ENCODE measurements at regions not wholly inside any gene's neighbourhood (a gene's known extent, or its start where the extent isn't known, plus 50 kb on each side); places are given as distances from the start of the nearest gene placed in this dataset.
A peak's percentile ranks its signal among the peaks of the same experiment; 100 is the strongest.

DNA sequence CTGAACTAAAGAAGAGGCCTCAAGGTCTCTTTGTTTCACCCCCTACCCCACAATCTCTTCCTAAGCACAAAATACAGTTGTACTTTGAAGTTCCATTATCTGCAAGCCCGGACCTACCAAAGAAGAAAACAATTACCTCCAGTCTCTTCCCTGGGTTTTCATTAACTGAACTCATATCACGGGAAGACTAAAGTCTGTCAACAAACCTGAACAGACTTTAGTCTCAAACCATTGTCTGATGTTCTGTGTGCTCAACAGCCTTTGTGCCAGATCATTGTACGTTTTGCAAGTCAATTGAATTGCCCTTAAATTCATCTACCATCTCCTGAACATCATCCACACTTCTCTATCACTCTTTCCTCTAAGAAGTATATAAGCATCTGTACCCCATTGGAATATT, 1021.9 kb upstream of the CDH2 start:
- no peak for TF ChIP-seq POLR2A (IDR thresholded peaks at IDR 0.05)
- no peaks in the 10 kb centered on the region for H3K36me3 ChIP-seq
- peaks cover 0 to 4% (median 0%) of the 10 kb centered on the region in 12 donors for H3K9me3 ChIP-seq
- H3K27ac ChIP-seq: no peak overlapping the region
- DNase-seq: no peak
- no peak for ATAC-seq
- intact Hi-C loops (cut with DNase I): no loop called here
- 65 to 78% (median 71%) methylated on average over 3 of the region's 3 CpGs for WGBS, 4 donors
- no peaks in the 10 kb centered on the region for H3K4me1 ChIP-seq
- no peak overlapping the region for H3K4me3 ChIP-seq
- no peaks in the 10 kb centered on the region for H3K27me3 ChIP-seq

DNA sequence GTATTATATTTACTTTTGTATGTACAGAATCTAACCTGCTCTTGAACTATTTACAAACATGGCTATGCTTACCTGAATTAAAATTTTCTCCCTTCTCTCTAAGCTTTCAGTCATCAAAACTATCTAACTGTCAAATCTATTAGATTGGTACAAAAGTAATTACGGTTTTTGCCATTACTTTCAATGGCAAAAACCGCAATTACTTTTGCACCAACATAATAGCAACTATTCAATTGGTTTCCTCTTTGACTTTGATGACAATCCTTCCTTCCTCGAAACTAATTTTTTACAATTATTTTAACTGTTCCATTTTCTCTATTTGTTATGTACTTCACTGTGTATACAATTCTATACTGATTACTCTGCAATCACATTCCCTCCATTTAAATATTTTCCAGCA, 1019.4 kb upstream of the CDH2 start:
- Histone ChIP-seq H3K36me3 (no peaks in the 10 kb centered on the region), H3K9me3 (peaks cover 0 to 4% (median 0%) of the 10 kb centered on the region in 12 donors), H3K27me3 (no peaks in the 10 kb centered on the region), H3K4me3 (no peak overlapping the region), H3K4me1 (no peaks in the 10 kb centered on the region), H3K27ac (no peak overlapping the region)
- DNase-seq (no peak), ATAC-seq (no peak)
- TF ChIP-seq POLR2A (IDR thresholded peaks at IDR 0.05): no peak
- TF ChIP-seq, protein P1, sequence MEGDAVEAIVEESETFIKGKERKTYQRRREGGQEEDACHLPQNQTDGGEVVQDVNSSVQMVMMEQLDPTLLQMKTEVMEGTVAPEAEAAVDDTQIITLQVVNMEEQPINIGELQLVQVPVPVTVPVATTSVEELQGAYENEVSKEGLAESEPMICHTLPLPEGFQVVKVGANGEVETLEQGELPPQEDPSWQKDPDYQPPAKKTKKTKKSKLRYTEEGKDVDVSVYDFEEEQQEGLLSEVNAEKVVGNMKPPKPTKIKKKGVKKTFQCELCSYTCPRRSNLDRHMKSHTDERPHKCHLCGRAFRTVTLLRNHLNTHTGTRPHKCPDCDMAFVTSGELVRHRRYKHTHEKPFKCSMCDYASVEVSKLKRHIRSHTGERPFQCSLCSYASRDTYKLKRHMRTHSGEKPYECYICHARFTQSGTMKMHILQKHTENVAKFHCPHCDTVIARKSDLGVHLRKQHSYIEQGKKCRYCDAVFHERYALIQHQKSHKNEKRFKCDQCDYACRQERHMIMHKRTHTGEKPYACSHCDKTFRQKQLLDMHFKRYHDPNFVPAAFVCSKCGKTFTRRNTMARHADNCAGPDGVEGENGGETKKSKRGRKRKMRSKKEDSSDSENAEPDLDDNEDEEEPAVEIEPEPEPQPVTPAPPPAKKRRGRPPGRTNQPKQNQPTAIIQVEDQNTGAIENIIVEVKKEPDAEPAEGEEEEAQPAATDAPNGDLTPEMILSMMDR (IDR thresholded peaks at IDR 0.05): no peak
- WGBS, 4 donors: 89 to 94% (median 91%) methylated on average over 3 of the region's 3 CpGs
- intact Hi-C loops (cut with DNase I): no loop called here

- Histone ChIP-seq H3K27me3 (no peaks in the 10 kb centered on the region), H3K4me1 (no peaks in the 10 kb centered on the region), H3K9me3 (no peaks in the 10 kb centered on the region), H3K27ac (no peak overlapping the region), H3K36me3 (no peaks in the 10 kb centered on the region), H3K4me3 (no peak overlapping the region)
- 74 to 78% (median 76%) methylated on average over 3 of the region's 3 CpGs for WGBS, 4 donors
- DNase-seq (no peak), ATAC-seq (no peak)
- TF ChIP-seq, protein P1 (IDR thresholded peaks at IDR 0.05): peak in 2 of 12 donors; percentile 7 to 11
- TF ChIP-seq POLR2A (IDR thresholded peaks at IDR 0.05): no peak
- intact Hi-C loops (cut with DNase I): no loop called here
Measured at GRCh38 chr18:29191263-29191662, 1014.3 kb upstream of the CDH2 start.

DNA sequence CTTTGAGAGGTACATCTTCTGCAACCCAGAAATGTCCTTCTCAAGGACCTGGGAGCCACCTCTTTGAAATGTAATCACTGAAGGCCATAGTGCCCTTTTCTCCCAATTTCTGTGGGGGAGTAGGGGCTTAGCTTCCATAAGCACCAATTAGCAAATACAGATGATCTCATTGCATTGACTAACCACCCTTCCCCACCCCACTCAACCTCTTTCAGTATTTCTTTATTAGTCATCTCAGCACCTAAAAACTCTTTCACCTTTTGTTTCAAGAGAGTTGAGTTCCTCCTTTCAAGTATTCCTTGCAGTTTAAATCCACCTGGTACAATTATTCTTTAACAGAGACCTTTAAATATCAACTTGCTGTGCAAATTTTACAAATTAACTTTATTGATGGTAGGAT, 1011.8 kb upstream of the CDH2 start:
- Histone ChIP-seq H3K9me3 (no peaks in the 10 kb centered on the region), H3K27ac (no peak overlapping the region), H3K4me3 (no peak overlapping the region), H3K36me3 (no peaks in the 10 kb centered on the region), H3K27me3 (no peaks in the 10 kb centered on the region), H3K4me1 (no peaks in the 10 kb centered on the region)
- TF ChIP-seq, protein P1 (IDR thresholded peaks at IDR 0.05): no peak
- no peak for TF ChIP-seq POLR2A (IDR thresholded peaks at IDR 0.05)
- no peak for DNase-seq
- ATAC-seq: no peak
- intact Hi-C loops (cut with DNase I): no loop called here

DNA sequence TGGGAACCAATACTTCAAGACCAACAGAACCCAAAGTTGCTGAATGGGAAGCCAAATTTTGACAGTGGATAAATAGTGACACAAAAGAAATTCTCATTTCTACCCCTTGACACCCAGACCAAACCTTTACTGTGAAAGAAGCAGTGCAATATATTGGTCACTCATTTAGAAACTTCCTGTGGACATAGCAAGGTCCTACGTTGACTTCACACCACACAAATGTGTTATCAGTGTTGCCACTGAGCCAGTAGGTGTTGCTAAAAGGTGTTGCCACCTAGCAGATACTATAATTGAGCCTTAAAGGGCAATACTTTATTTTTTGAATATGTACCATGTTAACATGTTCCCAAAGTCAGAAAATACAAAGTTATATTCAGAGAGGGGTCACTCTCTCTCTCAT, 1008.9 kb upstream of the CDH2 start:
- intact Hi-C loops (cut with DNase I): no loop called here
- H3K27ac ChIP-seq: no peak overlapping the region
- ATAC-seq (no peak), DNase-seq (no peak)
- WGBS, 4 donors: 18 to 37% (median 31%) methylated on average over 1 of the region's 1 CpG
- no peaks in the 10 kb centered on the region for H3K36me3 ChIP-seq
- peaks cover 0 to 5% (median 0%) of the 10 kb centered on the region in 12 donors for H3K4me1 ChIP-seq
- TF ChIP-seq, protein P1 (IDR thresholded peaks at IDR 0.05): no peak
- no peak for TF ChIP-seq POLR2A (IDR thresholded peaks at IDR 0.05)
- H3K4me3 ChIP-seq: no peak overlapping the region
- H3K9me3 ChIP-seq: no peaks in the 10 kb centered on the region
- H3K27me3 ChIP-seq: no peaks in the 10 kb centered on the region

Data from heart left ventricle (tissue), 16 donors.